ENCODE measurements at regions not wholly inside any gene's neighbourhood (a gene's known extent, or its start where the extent isn't known, plus 50 kb on each side); places are given as distances from the start of the nearest gene placed in this dataset.

DNA sequence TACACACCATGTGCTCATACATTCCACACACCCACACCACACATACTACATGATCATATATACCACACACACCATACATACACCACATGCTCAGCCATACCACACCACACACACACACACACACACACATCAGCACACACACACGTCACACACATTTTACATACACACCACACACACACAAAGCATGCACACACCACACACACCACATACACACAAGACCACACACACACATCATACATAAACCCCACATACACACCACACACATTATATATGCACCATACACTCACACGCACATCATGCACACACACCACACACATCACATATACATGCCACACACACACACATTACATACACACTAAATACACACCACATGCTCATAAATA lies 124.5 kb upstream of the ERG start:
- no peak for TF ChIP-seq POLR2AphosphoS5 (IDR thresholded peaks at IDR 0.05)
- TF ChIP-seq, protein P1, sequence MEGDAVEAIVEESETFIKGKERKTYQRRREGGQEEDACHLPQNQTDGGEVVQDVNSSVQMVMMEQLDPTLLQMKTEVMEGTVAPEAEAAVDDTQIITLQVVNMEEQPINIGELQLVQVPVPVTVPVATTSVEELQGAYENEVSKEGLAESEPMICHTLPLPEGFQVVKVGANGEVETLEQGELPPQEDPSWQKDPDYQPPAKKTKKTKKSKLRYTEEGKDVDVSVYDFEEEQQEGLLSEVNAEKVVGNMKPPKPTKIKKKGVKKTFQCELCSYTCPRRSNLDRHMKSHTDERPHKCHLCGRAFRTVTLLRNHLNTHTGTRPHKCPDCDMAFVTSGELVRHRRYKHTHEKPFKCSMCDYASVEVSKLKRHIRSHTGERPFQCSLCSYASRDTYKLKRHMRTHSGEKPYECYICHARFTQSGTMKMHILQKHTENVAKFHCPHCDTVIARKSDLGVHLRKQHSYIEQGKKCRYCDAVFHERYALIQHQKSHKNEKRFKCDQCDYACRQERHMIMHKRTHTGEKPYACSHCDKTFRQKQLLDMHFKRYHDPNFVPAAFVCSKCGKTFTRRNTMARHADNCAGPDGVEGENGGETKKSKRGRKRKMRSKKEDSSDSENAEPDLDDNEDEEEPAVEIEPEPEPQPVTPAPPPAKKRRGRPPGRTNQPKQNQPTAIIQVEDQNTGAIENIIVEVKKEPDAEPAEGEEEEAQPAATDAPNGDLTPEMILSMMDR (IDR thresholded peaks at IDR 0.05; ENCODE audit: poor library complexity, severe bottlenecking) = no peak
- TF ChIP-seq SMC3 (conservative IDR thresholded peaks at IDR 0.05; ENCODE audit: poor library complexity) = no peak
- TF ChIP-seq RAD21 (conservative IDR thresholded peaks at IDR 0.05) = no peak
- TF ChIP-seq, protein P2, sequence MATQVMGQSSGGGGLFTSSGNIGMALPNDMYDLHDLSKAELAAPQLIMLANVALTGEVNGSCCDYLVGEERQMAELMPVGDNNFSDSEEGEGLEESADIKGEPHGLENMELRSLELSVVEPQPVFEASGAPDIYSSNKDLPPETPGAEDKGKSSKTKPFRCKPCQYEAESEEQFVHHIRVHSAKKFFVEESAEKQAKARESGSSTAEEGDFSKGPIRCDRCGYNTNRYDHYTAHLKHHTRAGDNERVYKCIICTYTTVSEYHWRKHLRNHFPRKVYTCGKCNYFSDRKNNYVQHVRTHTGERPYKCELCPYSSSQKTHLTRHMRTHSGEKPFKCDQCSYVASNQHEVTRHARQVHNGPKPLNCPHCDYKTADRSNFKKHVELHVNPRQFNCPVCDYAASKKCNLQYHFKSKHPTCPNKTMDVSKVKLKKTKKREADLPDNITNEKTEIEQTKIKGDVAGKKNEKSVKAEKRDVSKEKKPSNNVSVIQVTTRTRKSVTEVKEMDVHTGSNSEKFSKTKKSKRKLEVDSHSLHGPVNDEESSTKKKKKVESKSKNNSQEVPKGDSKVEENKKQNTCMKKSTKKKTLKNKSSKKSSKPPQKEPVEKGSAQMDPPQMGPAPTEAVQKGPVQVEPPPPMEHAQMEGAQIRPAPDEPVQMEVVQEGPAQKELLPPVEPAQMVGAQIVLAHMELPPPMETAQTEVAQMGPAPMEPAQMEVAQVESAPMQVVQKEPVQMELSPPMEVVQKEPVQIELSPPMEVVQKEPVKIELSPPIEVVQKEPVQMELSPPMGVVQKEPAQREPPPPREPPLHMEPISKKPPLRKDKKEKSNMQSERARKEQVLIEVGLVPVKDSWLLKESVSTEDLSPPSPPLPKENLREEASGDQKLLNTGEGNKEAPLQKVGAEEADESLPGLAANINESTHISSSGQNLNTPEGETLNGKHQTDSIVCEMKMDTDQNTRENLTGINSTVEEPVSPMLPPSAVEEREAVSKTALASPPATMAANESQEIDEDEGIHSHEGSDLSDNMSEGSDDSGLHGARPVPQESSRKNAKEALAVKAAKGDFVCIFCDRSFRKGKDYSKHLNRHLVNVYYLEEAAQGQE (IDR thresholded peaks at IDR 0.05; ENCODE audit: borderline replicate concordance) = no peak
- Histone ChIP-seq H3K36me3 (ENCODE audit: insufficient read depth, low read length) (no peaks in the 10 kb centered on the region), H3K9me2 (ENCODE audit: insufficient read depth, low read length) (no peaks in the 10 kb centered on the region), H2AFZ (ENCODE audit: low read depth, low read length) (no peak overlapping the region), H3K27me3 (ENCODE audit: insufficient read depth, low read depth, low read length) (no peaks in the 10 kb centered on the region), H3K9ac (ENCODE audit: low read length) (no peak overlapping the region), H3K4me3 (ENCODE audit: low read length) (no peak overlapping the region), H3K27ac (ENCODE audit: low read length) (no peak overlapping the region), H3F3A (ENCODE audit: insufficient read depth, low read length, poor library complexity, severe bottlenecking) (no peaks in the 10 kb centered on the region), H3K79me2 (replicated peaks; ENCODE audit: insufficient read depth, low read length) (no peaks in the 10 kb centered on the region), H3K9me3 (ENCODE audit: low read length) (no peaks in the 10 kb centered on the region), H4K20me1 (ENCODE audit: insufficient read depth) (no peaks in the 10 kb centered on the region), H3K4me2 (ENCODE audit: low read length) (no peak overlapping the region)

DNA sequence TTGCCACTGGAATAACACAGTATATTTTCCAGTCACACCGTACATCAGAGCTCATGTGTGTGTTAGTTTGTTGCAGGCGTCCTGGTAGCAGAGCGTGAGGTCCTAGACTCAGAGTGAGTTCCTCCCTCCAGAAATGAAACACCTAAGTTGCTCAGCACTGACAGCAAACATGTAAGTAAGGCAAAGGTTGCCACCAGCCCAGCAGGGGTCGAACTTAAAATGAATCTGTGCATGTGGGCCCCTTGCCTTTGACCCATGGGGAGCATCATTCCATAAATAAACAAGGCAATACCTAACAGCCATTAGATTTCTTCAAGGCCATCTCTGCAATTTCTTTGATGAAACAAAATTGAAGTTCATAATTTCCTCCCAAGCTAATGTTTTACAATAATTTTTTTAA lies 125.3 kb upstream of the ERG start:
- Histone ChIP-seq H3F3A (ENCODE audit: insufficient read depth, low read length, poor library complexity, severe bottlenecking) (no peaks in the 10 kb centered on the region), H3K9ac (ENCODE audit: low read length) (no peak overlapping the region), H3K4me3 (ENCODE audit: low read length) (no peak overlapping the region), H3K4me2 (ENCODE audit: low read length) (no peak overlapping the region), H3K27ac (ENCODE audit: low read length) (no peak overlapping the region), H3K9me3 (ENCODE audit: low read length) (no peaks in the 10 kb centered on the region), H3K79me2 (replicated peaks; ENCODE audit: insufficient read depth, low read length) (no peaks in the 10 kb centered on the region), H3K9me2 (ENCODE audit: insufficient read depth, low read length) (no peaks in the 10 kb centered on the region), H3K27me3 (ENCODE audit: insufficient read depth, low read depth, low read length) (no peaks in the 10 kb centered on the region), H2AFZ (ENCODE audit: low read depth, low read length) (no peak overlapping the region), H4K20me1 (ENCODE audit: insufficient read depth) (no peaks in the 10 kb centered on the region), H3K36me3 (ENCODE audit: insufficient read depth, low read length) (no peaks in the 10 kb centered on the region)
- TF ChIP-seq EZH2 (IDR thresholded peaks at IDR 0.05; ENCODE audit: borderline replicate concordance, insufficient read depth, low read length, poor library complexity, severe bottlenecking) (no peak), EP300 (conservative IDR thresholded peaks at IDR 0.05; ENCODE audit: poor library complexity, severe bottlenecking) (no peak), RAD21 (conservative IDR thresholded peaks at IDR 0.05) (no peak), POLR2AphosphoS5 (IDR thresholded peaks at IDR 0.05) (no peak), SMC3 (conservative IDR thresholded peaks at IDR 0.05; ENCODE audit: poor library complexity) (no peak)
- TF ChIP-seq, protein P2 (IDR thresholded peaks at IDR 0.05; ENCODE audit: borderline replicate concordance) = no peak
- TF ChIP-seq, protein P1 (IDR thresholded peaks at IDR 0.05; ENCODE audit: poor library complexity, severe bottlenecking) = no peak

All from neural cell (in vitro differentiated cells).